ENCODE measurements at regions not wholly inside any gene's neighbourhood (a gene's known extent, or its start where the extent isn't known, plus 50 kb on each side); places are given as distances from the start of the nearest gene placed in this dataset.

GRCh38 chr3:102791641-102792589 lies 357.1 kb downstream of the ZPLD1 start:
- Histone ChIP-seq H3K36me3 (ENCODE audit: insufficient read depth, low read length) (no peaks in the 10 kb centered on the region), H3K4me3 (ENCODE audit: low read length) (no peak overlapping the region), H3K27me3 (ENCODE audit: control insufficient read depth in 1 of 2, insufficient read depth in 2 of 2, low read length in 2 of 2) (no peaks in the 10 kb centered on the region), H3K4me1 (ENCODE audit: insufficient read depth, low read length) (no peaks in the 10 kb centered on the region), H3K27ac (ENCODE audit: low read depth in 1 of 2, low read length in 2 of 2) (no peak overlapping the region), H3K9me3 (ENCODE audit: control insufficient read depth in 1 of 2, insufficient read depth in 1 of 2, low read length in 2 of 2) (no peaks in the 10 kb centered on the region)
- no peaks in the 10 kb centered on the region for H3K36me3 Mint-ChIP-seq (ENCODE audit: low read depth)
- H3K4me1 Mint-ChIP-seq (ENCODE audit: low read depth) = no peaks in the 10 kb centered on the region
- no peak overlapping the region for H3K27ac Mint-ChIP-seq
- H3K4me3 Mint-ChIP-seq = no peak overlapping the region
- intact Hi-C loops (cut with DNase I, micrococcal nuclease) = no loop called here
- no peaks in the 10 kb centered on the region for H3K27me3 Mint-ChIP-seq
- DNase-seq = no peak
- CTCF ChIA-PET = no interaction called here
- TF ChIP-seq CTCF (IDR thresholded peaks at IDR 0.05) = no peak
- ATAC-seq (ENCODE audit: poor library complexity) = no peak
- POLR2A ChIA-PET = no interaction called here
- H3K9me3 Mint-ChIP-seq = no peaks in the 10 kb centered on the region

GRCh38 chr3:102796804-102797203 lies 362.0 kb downstream of the ZPLD1 start:
- no peaks in the 10 kb centered on the region for H3K27me3 ChIP-seq (ENCODE audit: control insufficient read depth in 1 of 2, insufficient read depth in 2 of 2, low read length in 2 of 2)
- ATAC-seq (ENCODE audit: poor library complexity) = no peak
- no peaks in the 10 kb centered on the region for H3K27me3 Mint-ChIP-seq

GRCh38 chr3:102802819-102803420 lies 368.1 kb downstream of the ZPLD1 start:
- CTCF ChIA-PET = no interaction called here
- Mint-ChIP-seq H3K27ac (no peak overlapping the region), H3K36me3 (ENCODE audit: low read depth) (no peaks in the 10 kb centered on the region), H3K4me1 (ENCODE audit: low read depth) (no peaks in the 10 kb centered on the region), H3K9me3 (peaks cover 2% of the 10 kb centered on the region), H3K4me3 (no peak overlapping the region), H3K27me3 (no peaks in the 10 kb centered on the region)
- DNase-seq = no peak
- no peak for TF ChIP-seq CTCF (IDR thresholded peaks at IDR 0.05)
- H3K27me3 ChIP-seq (ENCODE audit: control insufficient read depth in 1 of 2, insufficient read depth in 2 of 2, low read length in 2 of 2) = no peaks in the 10 kb centered on the region
- POLR2A ChIA-PET = no interaction called here
- no peak for ATAC-seq (ENCODE audit: poor library complexity)
- H3K27ac ChIP-seq (ENCODE audit: low read depth in 1 of 2, low read length in 2 of 2) = no peak overlapping the region
- no peaks in the 10 kb centered on the region for H3K36me3 ChIP-seq (ENCODE audit: insufficient read depth, low read length)
- intact Hi-C loops (cut with DNase I, micrococcal nuclease) = no loop called here
- no peak overlapping the region for H3K4me3 ChIP-seq (ENCODE audit: low read length)
- H3K4me1 ChIP-seq (ENCODE audit: insufficient read depth, low read length) = no peaks in the 10 kb centered on the region
- H3K9me3 ChIP-seq (ENCODE audit: control insufficient read depth in 1 of 2, insufficient read depth in 1 of 2, low read length in 2 of 2) = no peaks in the 10 kb centered on the region

More at GRCh38 chr3:102796804-102797203, 362.0 kb downstream of the ZPLD1 start:
- no peak for DNase-seq
- ChIA-PET POLR2A (no interaction called here), CTCF (no interaction called here)
- Histone ChIP-seq H3K9me3 (ENCODE audit: control insufficient read depth in 1 of 2, insufficient read depth in 1 of 2, low read length in 2 of 2) (no peaks in the 10 kb centered on the region), H3K4me3 (ENCODE audit: low read length) (no peak overlapping the region), H3K27ac (ENCODE audit: low read depth in 1 of 2, low read length in 2 of 2) (no peak overlapping the region), H3K36me3 (ENCODE audit: insufficient read depth, low read length) (no peaks in the 10 kb centered on the region), H3K4me1 (ENCODE audit: insufficient read depth, low read length) (no peaks in the 10 kb centered on the region)
- Mint-ChIP-seq H3K36me3 (ENCODE audit: low read depth) (no peaks in the 10 kb centered on the region), H3K9me3 (peaks cover 2% of the 10 kb centered on the region), H3K27ac (no peak overlapping the region), H3K4me3 (no peak overlapping the region), H3K4me1 (ENCODE audit: low read depth) (no peaks in the 10 kb centered on the region)
- no peak for TF ChIP-seq CTCF (IDR thresholded peaks at IDR 0.05)
- intact Hi-C loops (cut with DNase I, micrococcal nuclease) = no loop called here
